Loucy (cell line): ENCODE measurements at regions not wholly inside any gene's neighbourhood (a gene's known extent, or its start where the extent isn't known, plus 50 kb on each side); places are given as distances from the start of the nearest gene placed in this dataset.

ENCODE experiments used
- CTCF ChIP-seq: fragments of 200-600 bp; sonication (generic); conservative IDR thresholded peaks from 2 replicates; pipeline ENCODE4 v1.5.1; 2014; ENCODE audit warnings: mild to moderate bottlenecking, antibody characterized with exemption, low read length
- EZH2phosphoT487 ChIP-seq: fragments of 200-600 bp; IDR thresholded peaks from 2 replicates; pipeline ENCODE4 v1.6.1; 2018; ENCODE audit warnings: antibody characterized with exemption, mild to moderate bottlenecking, moderate library complexity, borderline replicate concordance

DNA sequence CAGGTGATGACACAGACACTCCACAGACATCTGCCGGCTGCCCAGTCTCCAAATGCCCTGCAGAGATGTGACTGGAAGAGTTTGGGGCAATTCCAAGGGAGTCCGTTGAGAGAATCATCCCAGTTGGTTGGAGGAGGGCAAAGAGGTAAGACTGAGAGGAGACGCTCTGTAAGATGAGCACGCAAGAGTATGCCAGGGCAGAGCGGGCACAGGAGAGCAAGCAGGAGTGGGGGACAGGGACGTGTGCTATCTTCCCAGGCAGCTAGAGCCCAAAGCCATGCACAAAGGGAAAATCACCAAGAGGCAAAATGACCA, 156.3 kb upstream of the TSHZ3 start:
- no peak for TF ChIP-seq CTCF
- no peak for TF ChIP-seq EZH2phosphoT487
